Liver (tissue), 8 donors: ENCODE measurements at regions not wholly inside any gene's neighbourhood (a gene's known extent, or its start where the extent isn't known, plus 50 kb on each side); places are given as distances from the start of the nearest gene placed in this dataset.

Source experiments
- DNase-seq: peaks from one replicate; pipeline ENCODE4 v3.0.0-alpha.2; 2017; ENCODE audit warnings: low spot score
- H3K27ac ChIP-seq, 2 donors: one replicate each; pipeline ENCODE4 v1.7.0; 2013; ENCODE audit warnings: inconsistent platforms in 2 of 2, low read length in 2 of 2, control low read depth in 1 of 2, low read depth in 1 of 2, mild to moderate bottlenecking in 1 of 2
- H3K27me3 ChIP-seq, 4 donors: one replicate each; pipeline versions ENCODE4 v1.6.1 to v1.7.0; 2013; ENCODE audit warnings: low read length in 3 of 4, inconsistent platforms in 1 of 4, mild to moderate bottlenecking in 1 of 4, moderate library complexity in 1 of 4; ENCODE audit not compliant: control insufficient read depth in 4 of 4, insufficient read depth in 4 of 4
- H3K36me3 ChIP-seq, 4 donors: one replicate each; pipeline versions ENCODE4 v1.6.1 to v1.7.0; 2013; ENCODE audit warnings: low read length in 3 of 4, mild to moderate bottlenecking in 3 of 4, low read depth in 1 of 4, moderate library complexity in 1 of 4; ENCODE audit not compliant: control insufficient read depth in 4 of 4, insufficient read depth in 3 of 4
- H3K4me1 ChIP-seq, 4 donors: one replicate each; pipeline versions ENCODE4 v1.6.1 to v1.7.0; 2013; ENCODE audit warnings: low read length in 3 of 4, mild to moderate bottlenecking in 3 of 4, moderate library complexity in 1 of 4; ENCODE audit not compliant: control insufficient read depth in 4 of 4, insufficient read depth in 4 of 4
- H3K4me3 ChIP-seq, 3 donors: one replicate each; pipeline versions ENCODE4 v1.6.1 to v1.7.0; 2013; ENCODE audit warnings: low read length in 3 of 3, control low read depth in 1 of 3, low read depth in 1 of 3, mild to moderate bottlenecking in 1 of 3
- H3K9ac ChIP-seq, 2 donors: one replicate each; pipeline ENCODE4 v1.7.0; 2013; ENCODE audit warnings: low read length in 2 of 2, mild to moderate bottlenecking in 2 of 2, moderate library complexity in 2 of 2, control low read depth in 1 of 2, low read depth in 1 of 2
- H3K9me3 ChIP-seq, 4 donors: one replicate each; pipeline versions ENCODE4 v1.6.1 to v1.7.0; 2013; ENCODE audit warnings: low read length in 3 of 4; ENCODE audit not compliant: control insufficient read depth in 4 of 4
- FOXA1 ChIP-seq: IDR thresholded peaks from 2 replicates; pipeline ENCODE4 v1.6.1; 2016; ENCODE audit warnings: antibody characterized with exemption
- FOXA2 ChIP-seq: IDR thresholded peaks from 2 replicates; pipeline ENCODE4 v1.6.1; 2016; ENCODE audit warnings: antibody characterized with exemption
- GABPA ChIP-seq, 2 donors: IDR thresholded peaks in 1 of 2; conservative IDR thresholded peaks in 1 of 2; 2 replicates each; pipeline ENCODE4 v1.6.1; 2016; ENCODE audit warnings: antibody characterized with exemption in 2 of 2, mild to moderate bottlenecking in 1 of 2, moderate library complexity in 1 of 2
- JUND ChIP-seq, 2 donors: IDR thresholded peaks; 2 replicates each; pipeline ENCODE4 v1.6.1; 2016; ENCODE audit warnings: antibody characterized with exemption in 2 of 2
- NR2F2 ChIP-seq: IDR thresholded peaks from 2 replicates; pipeline ENCODE4 v1.6.1; 2016; ENCODE audit warnings: antibody characterized with exemption
- RXRA ChIP-seq, 2 donors: IDR thresholded peaks; 2 replicates each; pipeline ENCODE4 v1.6.1; 2017 to 2018; ENCODE audit warnings: antibody characterized with exemption in 2 of 2, mild to moderate bottlenecking in 1 of 2
- SP1 ChIP-seq: IDR thresholded peaks from 2 replicates; pipeline ENCODE4 v1.6.1; 2018; ENCODE audit warnings: antibody characterized with exemption, mild to moderate bottlenecking
- YY1 ChIP-seq: IDR thresholded peaks from 2 replicates; pipeline ENCODE4 v1.6.1; 2016; ENCODE audit warnings: antibody characterized with exemption, mild to moderate bottlenecking
- WGBS: extraction: QIAGEN DNeasy Blood & Tissue Kit; methylation state at CpG from one replicate; pipeline ENCODE4 v1.1.7; 2013; 5-methylcytosine and 5-hydroxymethylcytosine counted together
- TF ChIP-seq, protein P1 (sequence below): IDR thresholded peaks from 2 replicates; pipeline ENCODE4 v1.6.1; 2016; ENCODE audit warnings: antibody characterized with exemption, mild to moderate bottlenecking
- TF ChIP-seq, protein P2 (sequence below): IDR thresholded peaks from 2 replicates; pipeline ENCODE4 v1.6.1; 2016; ENCODE audit warnings: antibody characterized with exemption
- TF ChIP-seq, protein P3 (sequence below): IDR thresholded peaks from 2 replicates; pipeline ENCODE4 v1.6.1; 2016; ENCODE audit warnings: antibody characterized with exemption
- TF ChIP-seq, protein P4 (sequence below): fragments of 150-350 bp; IDR thresholded peaks from 2 replicates; pipeline ENCODE4 v1.5.1; 2017; ENCODE audit warnings: improper control_type of control experiment, low read depth, low read length; ENCODE audit not compliant: missing input control
- donor health status: healthy.
- donor health status: healthy.
- donor health status: healthy.
- donor health status: healthy.
- donor health status: healthy.

DNA sequence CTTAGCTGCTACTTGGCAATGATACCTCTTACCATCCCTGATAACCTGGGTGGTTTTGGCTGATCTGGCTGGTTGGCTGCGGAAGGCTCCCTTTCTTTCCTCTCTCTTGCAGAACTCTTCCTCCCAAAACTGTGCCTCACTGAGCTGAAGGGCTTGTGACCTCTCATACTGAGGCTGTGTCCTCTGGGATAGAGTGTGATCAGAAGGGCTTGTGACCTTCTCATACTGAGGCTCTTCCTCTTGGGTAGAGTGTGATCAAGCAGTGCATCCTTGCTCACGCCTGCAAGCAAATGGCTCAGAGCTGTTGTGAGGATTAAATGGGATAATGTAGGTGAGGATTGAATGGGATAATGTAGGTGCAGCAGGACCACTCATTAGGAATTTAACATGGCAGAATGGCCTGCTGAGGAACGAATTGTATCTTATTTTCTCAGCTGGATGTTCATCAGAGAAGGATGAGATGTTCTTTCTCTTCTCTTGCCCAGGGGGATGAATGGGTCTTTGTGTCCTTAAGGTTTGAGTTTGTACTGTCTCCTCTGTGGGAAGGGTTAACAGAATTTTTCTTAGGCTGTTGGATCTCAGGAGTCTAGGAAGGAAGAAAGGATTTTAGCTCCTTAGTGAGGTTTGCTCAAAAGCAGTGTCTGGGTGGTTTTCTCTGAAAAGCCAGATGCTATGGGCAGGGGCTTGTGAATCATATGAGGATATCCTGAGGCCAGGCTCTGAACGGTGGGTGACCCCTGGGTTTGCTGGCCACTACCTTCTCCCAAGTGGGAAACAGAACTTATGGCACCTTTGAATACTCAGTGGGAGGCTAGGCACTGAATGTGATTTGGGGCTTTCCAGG, 130.0 kb upstream of the HS3ST2 start:
- Histone ChIP-seq H3K27ac (no peak overlapping the region), H3K9me3 (peaks cover 4 to 8% (median 6%) of the 10 kb centered on the region in 4 donors), H3K4me1 (peaks cover 0 to 4% (median under 1%) of the 10 kb centered on the region in 4 donors)

DNA sequence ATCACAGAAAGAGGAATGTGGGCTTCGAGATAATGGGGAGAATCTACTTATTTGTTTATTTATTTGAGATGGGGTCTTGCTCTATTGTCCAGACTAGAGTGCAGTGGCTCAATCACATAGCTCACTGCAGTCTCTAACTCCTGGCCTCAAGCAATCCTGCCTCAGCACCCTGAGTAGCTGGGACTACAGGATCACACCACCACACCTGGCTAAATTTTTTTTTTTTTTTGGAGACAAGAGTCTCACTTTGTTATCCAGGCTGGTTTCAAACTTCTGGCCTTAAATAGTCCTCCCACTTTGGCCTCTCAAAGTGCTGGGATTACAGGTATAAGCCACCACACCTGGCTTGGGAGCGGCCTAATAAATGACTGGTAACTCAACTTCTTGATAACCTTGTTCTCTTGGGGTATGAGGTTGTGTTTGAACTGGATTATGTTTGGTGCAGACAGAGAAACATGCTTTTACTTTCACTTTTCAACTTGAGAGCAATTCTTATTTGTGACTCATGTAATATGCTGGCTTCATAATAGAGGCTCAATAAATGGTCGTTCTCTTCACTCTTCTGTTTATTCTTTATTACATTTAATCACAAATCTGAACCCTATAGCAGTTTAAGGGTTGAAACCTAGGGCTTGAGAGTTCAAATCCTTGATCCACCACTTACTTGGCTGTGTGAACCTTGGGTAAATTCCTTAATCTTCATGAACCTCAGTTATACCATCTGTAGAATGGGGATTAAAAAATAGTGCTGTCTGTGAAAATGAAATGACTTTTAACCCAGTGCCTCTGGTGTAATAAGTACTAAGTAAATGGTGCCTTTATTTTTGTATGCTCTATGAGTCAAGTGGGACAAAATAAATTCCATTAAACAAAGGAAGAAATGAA, 129.1 kb upstream of the HS3ST2 start:
- TF ChIP-seq RXRA (IDR thresholded peaks at IDR 0.05) (peak in 1 of 2 donors; percentile 9), YY1 (no peak), JUND (IDR thresholded peaks at IDR 0.05) (peak in 1 of 2 donors; percentile 43)
- TF ChIP-seq, protein P1, sequence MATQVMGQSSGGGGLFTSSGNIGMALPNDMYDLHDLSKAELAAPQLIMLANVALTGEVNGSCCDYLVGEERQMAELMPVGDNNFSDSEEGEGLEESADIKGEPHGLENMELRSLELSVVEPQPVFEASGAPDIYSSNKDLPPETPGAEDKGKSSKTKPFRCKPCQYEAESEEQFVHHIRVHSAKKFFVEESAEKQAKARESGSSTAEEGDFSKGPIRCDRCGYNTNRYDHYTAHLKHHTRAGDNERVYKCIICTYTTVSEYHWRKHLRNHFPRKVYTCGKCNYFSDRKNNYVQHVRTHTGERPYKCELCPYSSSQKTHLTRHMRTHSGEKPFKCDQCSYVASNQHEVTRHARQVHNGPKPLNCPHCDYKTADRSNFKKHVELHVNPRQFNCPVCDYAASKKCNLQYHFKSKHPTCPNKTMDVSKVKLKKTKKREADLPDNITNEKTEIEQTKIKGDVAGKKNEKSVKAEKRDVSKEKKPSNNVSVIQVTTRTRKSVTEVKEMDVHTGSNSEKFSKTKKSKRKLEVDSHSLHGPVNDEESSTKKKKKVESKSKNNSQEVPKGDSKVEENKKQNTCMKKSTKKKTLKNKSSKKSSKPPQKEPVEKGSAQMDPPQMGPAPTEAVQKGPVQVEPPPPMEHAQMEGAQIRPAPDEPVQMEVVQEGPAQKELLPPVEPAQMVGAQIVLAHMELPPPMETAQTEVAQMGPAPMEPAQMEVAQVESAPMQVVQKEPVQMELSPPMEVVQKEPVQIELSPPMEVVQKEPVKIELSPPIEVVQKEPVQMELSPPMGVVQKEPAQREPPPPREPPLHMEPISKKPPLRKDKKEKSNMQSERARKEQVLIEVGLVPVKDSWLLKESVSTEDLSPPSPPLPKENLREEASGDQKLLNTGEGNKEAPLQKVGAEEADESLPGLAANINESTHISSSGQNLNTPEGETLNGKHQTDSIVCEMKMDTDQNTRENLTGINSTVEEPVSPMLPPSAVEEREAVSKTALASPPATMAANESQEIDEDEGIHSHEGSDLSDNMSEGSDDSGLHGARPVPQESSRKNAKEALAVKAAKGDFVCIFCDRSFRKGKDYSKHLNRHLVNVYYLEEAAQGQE: no peak
- H3K36me3 ChIP-seq: no peaks in the 10 kb centered on the region
- H3K27ac ChIP-seq: no peak overlapping the region
- peaks cover 4 to 8% (median 6%) of the 10 kb centered on the region in 4 donors for H3K9me3 ChIP-seq
- H3K9ac ChIP-seq: no peak overlapping the region
- H3K4me1 ChIP-seq: peaks cover 0 to 4% (median under 1%) of the 10 kb centered on the region in 4 donors
- WGBS: 76% methylated on average over 3 of the region's 3 CpGs
- no peaks in the 10 kb centered on the region for H3K27me3 ChIP-seq
- H3K4me3 ChIP-seq: no peak overlapping the region
- DNase-seq: no peak

More for the DNA sequence above, 130.0 kb upstream of the HS3ST2 start:
- Histone ChIP-seq H3K27me3 (no peaks in the 10 kb centered on the region), H3K9ac (no peak overlapping the region), H3K4me3 (no peak overlapping the region), H3K36me3 (no peaks in the 10 kb centered on the region)
- no peak for DNase-seq
- no peak for TF ChIP-seq RXRA (IDR thresholded peaks at IDR 0.05)
- TF ChIP-seq JUND (IDR thresholded peaks at IDR 0.05): no peak
- WGBS: 73% methylated on average over 4 of the region's 4 CpGs

DNA sequence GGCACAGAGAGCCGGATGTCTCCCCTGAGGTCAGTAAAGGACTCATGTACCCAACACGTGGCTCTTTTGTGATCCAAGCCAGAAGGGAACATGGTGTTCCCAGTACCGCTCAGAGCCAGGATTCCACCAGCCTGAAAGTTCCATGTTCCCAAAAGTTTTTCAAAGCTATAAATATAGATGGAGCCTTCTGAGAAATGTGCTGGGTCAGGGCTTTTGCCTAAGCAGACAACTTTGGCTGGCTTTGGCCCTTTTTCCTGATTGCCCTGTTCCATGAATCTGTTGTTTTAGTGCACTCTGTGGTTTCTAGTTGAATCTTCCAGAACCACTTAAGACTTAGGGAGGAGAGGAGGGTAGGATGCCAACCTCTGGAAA, 128.5 kb upstream of the HS3ST2 start:
- Histone ChIP-seq H3K4me1 (peaks cover 0 to 4% (median under 1%) of the 10 kb centered on the region in 4 donors), H3K36me3 (no peaks in the 10 kb centered on the region), H3K9ac (no peak overlapping the region), H3K9me3 (peaks cover 4 to 8% (median 6%) of the 10 kb centered on the region in 4 donors), H3K27ac (no peak overlapping the region), H3K4me3 (no peak overlapping the region), H3K27me3 (no peaks in the 10 kb centered on the region)
- DNase-seq: no peak
- no peak for TF ChIP-seq FOXA2
- no peak for TF ChIP-seq GABPA (IDR thresholded peaks at IDR 0.05 in 1 of 2, conservative IDR thresholded peaks at IDR 0.05 in 1 of 2)
- TF ChIP-seq, protein P2, sequence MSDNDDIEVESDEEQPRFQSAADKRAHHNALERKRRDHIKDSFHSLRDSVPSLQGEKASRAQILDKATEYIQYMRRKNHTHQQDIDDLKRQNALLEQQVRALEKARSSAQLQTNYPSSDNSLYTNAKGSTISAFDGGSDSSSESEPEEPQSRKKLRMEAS: peak; percentile 36
- TF ChIP-seq, protein P3, sequence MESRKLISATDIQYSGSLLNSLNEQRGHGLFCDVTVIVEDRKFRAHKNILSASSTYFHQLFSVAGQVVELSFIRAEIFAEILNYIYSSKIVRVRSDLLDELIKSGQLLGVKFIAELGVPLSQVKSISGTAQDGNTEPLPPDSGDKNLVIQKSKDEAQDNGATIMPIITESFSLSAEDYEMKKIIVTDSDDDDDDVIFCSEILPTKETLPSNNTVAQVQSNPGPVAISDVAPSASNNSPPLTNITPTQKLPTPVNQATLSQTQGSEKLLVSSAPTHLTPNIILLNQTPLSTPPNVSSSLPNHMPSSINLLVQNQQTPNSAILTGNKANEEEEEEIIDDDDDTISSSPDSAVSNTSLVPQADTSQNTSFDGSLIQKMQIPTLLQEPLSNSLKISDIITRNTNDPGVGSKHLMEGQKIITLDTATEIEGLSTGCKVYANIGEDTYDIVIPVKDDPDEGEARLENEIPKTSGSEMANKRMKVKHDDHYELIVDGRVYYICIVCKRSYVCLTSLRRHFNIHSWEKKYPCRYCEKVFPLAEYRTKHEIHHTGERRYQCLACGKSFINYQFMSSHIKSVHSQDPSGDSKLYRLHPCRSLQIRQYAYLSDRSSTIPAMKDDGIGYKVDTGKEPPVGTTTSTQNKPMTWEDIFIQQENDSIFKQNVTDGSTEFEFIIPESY: no peak
- TF ChIP-seq, protein P4, sequence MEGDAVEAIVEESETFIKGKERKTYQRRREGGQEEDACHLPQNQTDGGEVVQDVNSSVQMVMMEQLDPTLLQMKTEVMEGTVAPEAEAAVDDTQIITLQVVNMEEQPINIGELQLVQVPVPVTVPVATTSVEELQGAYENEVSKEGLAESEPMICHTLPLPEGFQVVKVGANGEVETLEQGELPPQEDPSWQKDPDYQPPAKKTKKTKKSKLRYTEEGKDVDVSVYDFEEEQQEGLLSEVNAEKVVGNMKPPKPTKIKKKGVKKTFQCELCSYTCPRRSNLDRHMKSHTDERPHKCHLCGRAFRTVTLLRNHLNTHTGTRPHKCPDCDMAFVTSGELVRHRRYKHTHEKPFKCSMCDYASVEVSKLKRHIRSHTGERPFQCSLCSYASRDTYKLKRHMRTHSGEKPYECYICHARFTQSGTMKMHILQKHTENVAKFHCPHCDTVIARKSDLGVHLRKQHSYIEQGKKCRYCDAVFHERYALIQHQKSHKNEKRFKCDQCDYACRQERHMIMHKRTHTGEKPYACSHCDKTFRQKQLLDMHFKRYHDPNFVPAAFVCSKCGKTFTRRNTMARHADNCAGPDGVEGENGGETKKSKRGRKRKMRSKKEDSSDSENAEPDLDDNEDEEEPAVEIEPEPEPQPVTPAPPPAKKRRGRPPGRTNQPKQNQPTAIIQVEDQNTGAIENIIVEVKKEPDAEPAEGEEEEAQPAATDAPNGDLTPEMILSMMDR: no peak
- no peak for TF ChIP-seq FOXA1
- TF ChIP-seq NR2F2: peak; percentile 45
- TF ChIP-seq, protein P1: peak; percentile 58
- TF ChIP-seq RXRA (IDR thresholded peaks at IDR 0.05): peak; percentile 1 to 42
- TF ChIP-seq JUND (IDR thresholded peaks at IDR 0.05): no peak
- TF ChIP-seq SP1: peak; percentile 58
- WGBS: 68% methylated on average over 3 of the region's 3 CpGs
